OCI-LY1 (cell line): ENCODE measurements at regions not wholly inside any gene's neighbourhood (a gene's known extent, or its start where the extent isn't known, plus 50 kb on each side); places are given as distances from the start of the nearest gene placed in this dataset.

ENCODE experiments used
- EZH2 ChIP-seq: fragments of 200-600 bp; sonication (generic), shearing (Covaris generic); IDR thresholded peaks from 2 replicates; pipeline ENCODE4 v1.8.0; 2017; ENCODE audit warnings: borderline replicate concordance, mixed run types, mild to moderate bottlenecking, antibody characterized with exemption, low read length, moderate library complexity, mixed read lengths
- TF ChIP-seq, protein P1 (sequence below): fragments of 200-600 bp; sonication (generic), shearing (Covaris generic); IDR thresholded peaks from 2 replicates; pipeline ENCODE4 v1.5.1; 2017; ENCODE audit warnings: mild to moderate bottlenecking, antibody characterized with exemption, low read length, moderate library complexity, mixed read lengths

DNA sequence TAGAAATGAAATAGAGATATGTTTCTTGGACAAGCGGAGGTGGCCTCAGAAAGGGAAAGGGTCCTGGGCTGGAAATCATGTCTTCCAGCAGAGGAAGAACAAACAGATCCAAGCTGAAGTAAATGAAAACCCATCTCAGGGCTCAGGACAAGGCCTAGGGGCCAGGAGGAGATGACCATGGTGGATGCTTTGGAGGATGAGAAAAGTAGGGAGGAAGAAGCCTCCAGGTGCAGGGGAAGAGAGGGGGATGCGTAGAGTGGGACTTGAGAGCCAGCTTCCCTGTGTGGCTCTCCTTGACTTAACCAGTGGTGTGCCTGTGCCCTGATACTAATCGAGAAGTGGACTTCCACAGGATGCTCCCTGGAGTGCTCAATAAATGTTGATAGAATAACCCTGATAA lies 203.2 kb downstream of the FAM43A start:
- TF ChIP-seq, protein P1, sequence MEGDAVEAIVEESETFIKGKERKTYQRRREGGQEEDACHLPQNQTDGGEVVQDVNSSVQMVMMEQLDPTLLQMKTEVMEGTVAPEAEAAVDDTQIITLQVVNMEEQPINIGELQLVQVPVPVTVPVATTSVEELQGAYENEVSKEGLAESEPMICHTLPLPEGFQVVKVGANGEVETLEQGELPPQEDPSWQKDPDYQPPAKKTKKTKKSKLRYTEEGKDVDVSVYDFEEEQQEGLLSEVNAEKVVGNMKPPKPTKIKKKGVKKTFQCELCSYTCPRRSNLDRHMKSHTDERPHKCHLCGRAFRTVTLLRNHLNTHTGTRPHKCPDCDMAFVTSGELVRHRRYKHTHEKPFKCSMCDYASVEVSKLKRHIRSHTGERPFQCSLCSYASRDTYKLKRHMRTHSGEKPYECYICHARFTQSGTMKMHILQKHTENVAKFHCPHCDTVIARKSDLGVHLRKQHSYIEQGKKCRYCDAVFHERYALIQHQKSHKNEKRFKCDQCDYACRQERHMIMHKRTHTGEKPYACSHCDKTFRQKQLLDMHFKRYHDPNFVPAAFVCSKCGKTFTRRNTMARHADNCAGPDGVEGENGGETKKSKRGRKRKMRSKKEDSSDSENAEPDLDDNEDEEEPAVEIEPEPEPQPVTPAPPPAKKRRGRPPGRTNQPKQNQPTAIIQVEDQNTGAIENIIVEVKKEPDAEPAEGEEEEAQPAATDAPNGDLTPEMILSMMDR: no peak
- TF ChIP-seq EZH2: no peak
